GM19043 (cell line): ENCODE measurements at regions not wholly inside any gene's neighbourhood (a gene's known extent, or its start where the extent isn't known, plus 50 kb on each side); places are given as distances from the start of the nearest gene placed in this dataset.
"Not testable (repeated sequence)": the region's sequence is repeated elsewhere in the genome, so short reads cannot be mapped to it uniquely, and the experiment has no call there.

Experiments used
- ATAC-seq: cut with Tn5 transposase; IDR thresholded peaks from one replicate; pipeline ENCODE4 v1.9.1; 2021; ENCODE audit warnings: low read depth; ENCODE audit not compliant: unreplicated experiment

DNA sequence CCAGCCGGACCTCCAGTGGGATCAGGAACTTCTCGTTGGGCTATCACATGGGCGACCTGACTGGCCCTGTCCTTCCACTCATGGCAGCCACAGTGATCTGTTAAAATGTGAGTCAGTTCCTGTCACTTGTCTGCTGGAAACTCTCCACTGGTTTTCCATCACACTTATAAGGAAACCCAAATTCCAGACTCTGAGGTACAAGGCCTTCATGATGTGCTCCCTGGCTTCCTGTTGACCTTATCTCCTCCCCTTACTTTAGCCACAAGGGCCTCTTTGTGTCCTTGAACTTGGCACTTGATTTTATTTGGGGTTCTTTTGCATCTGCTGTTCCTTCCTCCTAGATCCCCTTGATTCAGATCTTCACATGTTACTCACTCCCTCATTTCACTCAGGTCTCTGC, 96.8 kb downstream of the TENT5C start:
- ATAC-seq = no peak

GRCh38 chr1:117707371-117707770, 101.5 kb downstream of the TENT5C start:
- no peak for ATAC-seq

- no peak for ATAC-seq
Measured at GRCh38 chr1:117708323-117709248, 102.7 kb downstream of the TENT5C start.

- no peak for ATAC-seq
Measured at GRCh38 chr1:117709249-117709691, 103.4 kb downstream of the TENT5C start.

GRCh38 chr1:117710710-117711109, 104.9 kb downstream of the TENT5C start:
- ATAC-seq = no peak

DNA sequence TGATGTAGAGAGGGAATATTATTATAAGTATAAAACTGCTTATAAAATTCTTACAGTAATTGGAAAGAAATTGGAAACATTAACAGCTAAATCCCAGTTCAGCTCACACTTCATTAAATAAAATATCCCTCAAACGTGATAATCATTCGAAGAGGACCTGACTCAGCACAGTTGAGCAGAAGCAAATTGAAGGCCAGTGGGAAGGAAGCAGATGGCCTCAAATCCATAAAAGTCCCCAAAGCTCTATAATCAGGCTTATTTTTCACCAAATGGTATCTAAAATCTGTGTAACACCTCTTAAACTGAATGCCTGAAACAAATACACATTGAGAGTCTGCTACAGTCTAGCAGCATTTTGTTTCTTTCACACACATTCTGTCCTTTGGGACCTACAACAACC, 106.8 kb downstream of the TENT5C start:
- no peak for ATAC-seq

DNA sequence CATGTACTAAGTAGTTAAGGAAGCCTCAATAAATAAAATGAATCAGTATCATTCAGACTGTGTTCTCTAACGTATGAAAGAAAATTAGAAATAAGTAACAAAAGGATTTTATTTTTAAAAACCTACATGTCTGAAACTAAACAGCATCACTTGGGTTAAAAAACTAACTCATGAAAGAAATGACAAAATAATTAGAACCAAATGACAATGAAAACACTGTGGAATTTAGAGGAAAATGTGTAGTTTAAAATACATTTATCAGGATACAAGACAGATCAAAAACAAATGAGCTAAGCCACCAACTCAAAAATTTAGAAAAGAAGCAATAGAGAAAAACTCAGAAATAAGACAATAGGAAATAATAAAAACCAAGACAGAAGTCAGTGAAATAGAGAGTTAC, 108.7 kb downstream of the TENT5C start:
- no peak for ATAC-seq

DNA sequence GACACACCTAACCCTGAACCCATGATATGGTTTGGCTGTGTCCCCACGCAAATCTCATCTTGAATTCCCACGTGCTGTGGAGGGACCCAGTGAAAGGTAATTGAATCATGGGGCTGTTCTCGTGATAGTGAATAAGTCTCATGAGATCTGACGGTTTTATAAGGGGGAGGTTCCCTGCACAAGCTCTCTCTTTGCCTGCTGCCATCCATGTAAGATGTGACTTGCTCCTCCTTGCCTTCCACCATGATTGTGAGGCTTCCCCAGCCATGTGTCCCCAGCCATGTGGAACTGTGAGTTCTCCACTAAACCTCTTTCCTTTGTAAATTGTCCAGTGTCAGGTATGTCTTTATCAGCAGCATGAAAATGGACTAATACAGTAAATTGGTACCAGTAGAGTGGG, 110.2 kb downstream of the TENT5C start:
- not testable (repeated sequence) for ATAC-seq

- ATAC-seq = not testable (repeated sequence)
Measured at GRCh38 chr1:117717980-117718379, 112.1 kb downstream of the TENT5C start.

GRCh38 chr1:117718596-117718995, 112.7 kb downstream of the TENT5C start:
- ATAC-seq = not testable (repeated sequence)

GRCh38 chr1:117719004-117719403, 113.2 kb downstream of the TENT5C start:
- no peak for ATAC-seq

DNA sequence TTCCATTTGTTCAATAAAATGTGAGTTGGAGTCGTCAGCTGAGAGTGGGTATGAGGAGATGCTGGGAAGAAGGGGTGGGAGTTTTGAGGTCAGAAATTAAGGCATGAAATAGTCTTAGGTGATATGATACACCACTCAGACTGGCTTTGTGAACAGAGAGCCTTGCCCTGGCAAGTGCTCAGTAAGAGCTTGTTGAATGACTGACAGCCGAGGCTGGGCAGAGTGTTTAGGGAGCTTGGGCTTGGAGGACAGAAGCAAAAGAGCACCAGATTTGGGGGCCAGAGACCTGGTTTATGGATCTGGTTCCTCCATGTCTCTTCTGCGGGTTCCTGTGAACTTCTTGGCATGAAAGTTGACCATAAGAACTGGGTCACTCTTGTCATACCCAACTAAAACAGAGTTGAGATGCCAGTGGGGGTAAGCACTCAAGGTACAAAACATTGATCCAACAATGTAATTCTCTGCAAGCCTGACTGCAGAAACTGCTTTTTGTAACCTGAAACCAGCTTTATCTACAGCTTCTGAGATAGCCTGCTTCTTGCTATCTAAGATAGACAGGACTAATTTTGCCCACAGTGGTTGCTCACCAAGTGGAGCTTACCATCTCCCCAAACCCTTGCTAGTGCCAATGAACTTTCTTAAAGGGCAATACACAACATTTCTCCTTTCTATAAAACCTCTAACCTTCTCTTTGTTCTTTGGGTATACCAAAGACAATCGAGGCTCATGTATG, 126.4 kb downstream of the TENT5C start:
- no peak for ATAC-seq

- no peak for ATAC-seq
Measured at GRCh38 chr1:117732956-117733355, 127.1 kb downstream of the TENT5C start.

- ATAC-seq = no peak
Measured at GRCh38 chr1:117734403-117734802, 128.6 kb downstream of the TENT5C start.

GRCh38 chr1:117735045-117735992, 129.5 kb downstream of the TENT5C start:
- no peak for ATAC-seq

DNA sequence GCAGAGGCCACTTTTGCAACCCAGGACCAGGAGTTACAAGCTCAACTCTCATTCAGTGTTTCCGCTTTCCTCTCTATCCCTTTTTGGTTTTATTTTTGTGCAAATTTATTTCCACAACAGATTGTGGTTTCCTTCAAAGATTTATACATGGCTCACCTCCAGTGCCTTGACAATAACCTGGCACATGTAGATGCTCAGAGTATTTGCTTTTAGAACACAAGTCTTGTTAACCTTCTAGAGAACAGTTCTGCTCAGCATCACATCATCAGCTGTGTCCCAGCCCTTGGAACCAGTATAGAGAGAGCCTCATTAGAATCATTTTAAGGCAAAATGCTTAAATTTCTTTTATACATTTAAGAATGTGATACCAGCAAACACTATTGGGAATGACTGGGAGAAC, 133.7 kb downstream of the TENT5C start:
- ATAC-seq = no peak

DNA sequence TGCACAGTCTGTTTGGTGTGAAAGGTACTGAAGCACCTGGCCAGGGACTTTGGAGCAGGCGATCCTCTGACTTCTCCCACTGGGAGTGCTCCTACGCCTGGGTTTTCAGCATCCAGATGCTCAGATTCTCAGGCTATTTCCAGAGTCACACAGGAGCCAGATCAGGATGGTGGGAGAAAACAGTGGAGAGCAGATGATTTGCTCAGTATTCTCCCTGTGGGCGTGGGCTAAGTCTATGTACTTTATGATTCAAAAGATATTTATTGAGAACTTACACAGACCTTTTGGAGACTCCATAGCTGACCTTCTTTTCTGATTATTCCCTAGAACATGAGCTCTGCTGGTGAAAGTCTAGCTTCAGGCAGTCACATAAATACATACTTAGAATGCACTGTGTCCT, 134.6 kb downstream of the TENT5C start:
- ATAC-seq = no peak

- ATAC-seq = not testable (repeated sequence)
Measured at GRCh38 chr1:117746565-117746964, 140.7 kb downstream of the TENT5C start.

GRCh38 chr1:117747605-117748004, 141.8 kb downstream of the TENT5C start:
- no peak for ATAC-seq

- ATAC-seq = no peak
Measured at GRCh38 chr1:117751321-117751720, 145.5 kb downstream of the TENT5C start.

- ATAC-seq = no peak
Measured at GRCh38 chr1:117752661-117753060, 146.8 kb downstream of the TENT5C start.
